ENCODE measurements at regions not wholly inside any gene's neighbourhood (a gene's known extent, or its start where the extent isn't known, plus 50 kb on each side); places are given as distances from the start of the nearest gene placed in this dataset.
"Not testable (repeated sequence)": the region's sequence is repeated elsewhere in the genome, so short reads cannot be mapped to it uniquely, and the experiment has no call there.

GRCh38 chr2:75403991-75404428, 156.7 kb downstream of the EVA1A start:
- H3K4me1 Mint-ChIP-seq (ENCODE audit: low read depth, unreplicated experiment), result no peaks in the 10 kb centered on the region
- H3K27me3 Mint-ChIP-seq (ENCODE audit: unreplicated experiment), result peaks cover 54% of the 10 kb centered on the region
- H3K36me3 Mint-ChIP-seq (ENCODE audit: insufficient read depth, unreplicated experiment), result no peaks in the 10 kb centered on the region
- no TSS peak for BruUV-seq (replicated peaks)
- DNase-seq, result peak; percentile 16
- CTCF ChIA-PET, result no interaction called here
- no peaks in the 10 kb centered on the region for H3K9me3 Mint-ChIP-seq (ENCODE audit: low read depth, unreplicated experiment)
- peak; percentile 56 for TF ChIP-seq CTCF (IDR thresholded peaks at IDR 0.05; ENCODE audit: unreplicated experiment)
- no peak overlapping the region for H3K27ac Mint-ChIP-seq (ENCODE audit: unreplicated experiment)
- no peak overlapping the region for H3K4me3 Mint-ChIP-seq (ENCODE audit: low read depth, unreplicated experiment)
- intact Hi-C loops (cut with micrococcal nuclease; ENCODE audit: unreplicated experiment), result loop anchor here (1.0 to 5.0 kb wide), 6 partner anchors 205 to 714 kb away; partner anchors contain the start of gene TACR1

GRCh38 chr2:75396314-75396713, 164.4 kb downstream of the EVA1A start:
- intact Hi-C loops (cut with micrococcal nuclease; ENCODE audit: unreplicated experiment), result no loop called here
- H3K4me1 Mint-ChIP-seq (ENCODE audit: low read depth, unreplicated experiment), result no peaks in the 10 kb centered on the region

GRCh38 chr2:75394764-75395163, 166.0 kb downstream of the EVA1A start:
- H3K4me3 Mint-ChIP-seq (ENCODE audit: low read depth, unreplicated experiment); DNase-seq; CTCF ChIA-PET; intact Hi-C loops (cut with micrococcal nuclease; ENCODE audit: unreplicated experiment); H3K4me1 Mint-ChIP-seq (ENCODE audit: low read depth, unreplicated experiment); H3K27me3 Mint-ChIP-seq (ENCODE audit: unreplicated experiment); H3K36me3 Mint-ChIP-seq (ENCODE audit: insufficient read depth, unreplicated experiment); H3K27ac Mint-ChIP-seq (ENCODE audit: unreplicated experiment); BruUV-seq (replicated peaks); H3K9me3 Mint-ChIP-seq (ENCODE audit: low read depth, unreplicated experiment): not testable (repeated sequence)

More at GRCh38 chr2:75396314-75396713, 164.4 kb downstream of the EVA1A start:
- no peak for DNase-seq
- H3K9me3 Mint-ChIP-seq (ENCODE audit: low read depth, unreplicated experiment), result no peaks in the 10 kb centered on the region
- H3K27me3 Mint-ChIP-seq (ENCODE audit: unreplicated experiment), result peaks cover 2% of the 10 kb centered on the region
- no peak overlapping the region for H3K27ac Mint-ChIP-seq (ENCODE audit: unreplicated experiment)
- BruUV-seq (replicated peaks), result no TSS peak
- no peaks in the 10 kb centered on the region for H3K36me3 Mint-ChIP-seq (ENCODE audit: insufficient read depth, unreplicated experiment)
- H3K4me3 Mint-ChIP-seq (ENCODE audit: low read depth, unreplicated experiment), result no peak overlapping the region
- no peak for TF ChIP-seq CTCF (IDR thresholded peaks at IDR 0.05; ENCODE audit: unreplicated experiment)
- CTCF ChIA-PET, result no interaction called here

- CTCF ChIA-PET, result no interaction called here
- Mint-ChIP-seq H3K27ac (ENCODE audit: unreplicated experiment) (no peak overlapping the region), H3K36me3 (ENCODE audit: insufficient read depth, unreplicated experiment) (no peaks in the 10 kb centered on the region), H3K4me1 (ENCODE audit: low read depth, unreplicated experiment) (no peaks in the 10 kb centered on the region), H3K27me3 (ENCODE audit: unreplicated experiment) (no peaks in the 10 kb centered on the region), H3K9me3 (ENCODE audit: low read depth, unreplicated experiment) (no peaks in the 10 kb centered on the region), H3K4me3 (ENCODE audit: low read depth, unreplicated experiment) (no peak overlapping the region)
- intact Hi-C loops (cut with micrococcal nuclease; ENCODE audit: unreplicated experiment), result no loop called here
- TF ChIP-seq CTCF (IDR thresholded peaks at IDR 0.05; ENCODE audit: unreplicated experiment), result no peak
- no TSS peak for BruUV-seq (replicated peaks)
- no peak for DNase-seq
Observed at GRCh38 chr2:75390169-75390568, 170.6 kb downstream of the EVA1A start.

- BruUV-seq (replicated peaks), result no TSS peak
- CTCF ChIA-PET, result no interaction called here
- no peaks in the 10 kb centered on the region for H3K4me1 Mint-ChIP-seq (ENCODE audit: low read depth, unreplicated experiment)
Observed at GRCh38 chr2:75389271-75389670, 171.5 kb downstream of the EVA1A start.

More at GRCh38 chr2:75389271-75389670, 171.5 kb downstream of the EVA1A start:
- intact Hi-C loops (cut with micrococcal nuclease; ENCODE audit: unreplicated experiment), result no loop called here
- H3K27ac Mint-ChIP-seq (ENCODE audit: unreplicated experiment), result no peak overlapping the region
- TF ChIP-seq CTCF (IDR thresholded peaks at IDR 0.05; ENCODE audit: unreplicated experiment), result no peak
- no peaks in the 10 kb centered on the region for H3K9me3 Mint-ChIP-seq (ENCODE audit: low read depth, unreplicated experiment)
- H3K27me3 Mint-ChIP-seq (ENCODE audit: unreplicated experiment), result no peaks in the 10 kb centered on the region
- H3K4me3 Mint-ChIP-seq (ENCODE audit: low read depth, unreplicated experiment), result no peak overlapping the region
- no peaks in the 10 kb centered on the region for H3K36me3 Mint-ChIP-seq (ENCODE audit: insufficient read depth, unreplicated experiment)
- no peak for DNase-seq

Measured in Calu3 (cell line).